ENCODE measurements at regions not wholly inside any gene's neighbourhood (a gene's known extent, or its start where the extent isn't known, plus 50 kb on each side); places are given as distances from the start of the nearest gene placed in this dataset.

- H3K9ac ChIP-seq (ENCODE audit: low read length) = no peak overlapping the region
- H3K9me3 ChIP-seq (ENCODE audit: control insufficient read depth in 1 of 2, insufficient read depth in 1 of 2, low read depth in 1 of 2, low read length in 2 of 2) = no peaks in the 10 kb centered on the region
- H3K27ac ChIP-seq (ENCODE audit: low read depth, low read length) = no peak overlapping the region
- H3K27me3 ChIP-seq (ENCODE audit: insufficient read depth, low read length) = peaks cover 16% of the 10 kb centered on the region; the same call in 1 of the 2 replicates
- ChIA-PET CTCF (no interaction called here), RAD21 (ENCODE audit: low non-redundant PET in 1 of 2, low total read pairs in 2 of 2, uncharacterized antibody in 2 of 2, unreplicated experiment in 2 of 2) (no interaction called here), POLR2A (no interaction called here)
- no TSS peak for BruUV-seq (replicated peaks)
- H3K4me1 ChIP-seq (ENCODE audit: control insufficient read depth in 1 of 2, insufficient read depth in 2 of 2, low read length in 2 of 2) = no peaks in the 10 kb centered on the region
- no peak for DNase-seq (ENCODE audit: low read depth, low spot score)
- ATAC-seq = no peak
- H3K4me3 ChIP-seq (replicated peaks in 1 of 2; ENCODE audit: low read depth in 1 of 2, low read length in 2 of 2) = no peak overlapping the region
- TF ChIP-seq TCF7L2 (IDR thresholded peaks at IDR 0.05; ENCODE audit: borderline replicate concordance, extremely low read depth, insufficient read depth, insufficient read length) (no peak), SRF (IDR thresholded peaks at IDR 0.05; ENCODE audit: low read depth) (no peak), CTCF (IDR thresholded peaks at IDR 0.05 in 2 of 3, conservative IDR thresholded peaks at IDR 0.05 in 1 of 3; ENCODE audit: borderline replicate concordance in 1 of 3, insufficient read depth in 1 of 3, low read depth in 2 of 3, low read length in 2 of 3) (no peak), EGR1 (IDR thresholded peaks at IDR 0.05; ENCODE audit: low read depth) (no peak), ZNF274 (IDR thresholded peaks at IDR 0.05; ENCODE audit: low read depth, low read length) (no peak), JUND (IDR thresholded peaks at IDR 0.05) (no peak)
- no peaks in the 10 kb centered on the region for H3K9me2 ChIP-seq (ENCODE audit: insufficient read depth)
- no peaks in the 10 kb centered on the region for H3K79me2 ChIP-seq (ENCODE audit: insufficient read depth, low read length)
- H2AFZ ChIP-seq (ENCODE audit: low read depth, low read length, poor library complexity, severe bottlenecking) = no peak overlapping the region
- no peaks in the 10 kb centered on the region for H4K20me1 ChIP-seq (ENCODE audit: insufficient read depth)
- intact Hi-C loops (cut with micrococcal nuclease) = no loop called here
- H3K4me2 ChIP-seq (ENCODE audit: low read length) = no peak overlapping the region
- no peaks in the 10 kb centered on the region for H3K36me3 ChIP-seq (ENCODE audit: control insufficient read depth in 1 of 2, insufficient read depth in 2 of 2, low read length in 2 of 2)
These were observed 104.8 kb downstream of the DMRTA2 start for GRCh38 chr1:50318428-50318827.

- Histone ChIP-seq H3K27me3 (ENCODE audit: insufficient read depth, low read length) (peaks cover 10% of the 10 kb centered on the region; the same call in 1 of the 2 replicates), H3K4me2 (ENCODE audit: low read length) (no peak overlapping the region), H3K79me2 (ENCODE audit: insufficient read depth, low read length) (no peaks in the 10 kb centered on the region), H3K27ac (ENCODE audit: low read depth, low read length) (no peak overlapping the region), H3K4me1 (ENCODE audit: control insufficient read depth in 1 of 2, insufficient read depth in 2 of 2, low read length in 2 of 2) (no peaks in the 10 kb centered on the region), H3K36me3 (ENCODE audit: control insufficient read depth in 1 of 2, insufficient read depth in 2 of 2, low read length in 2 of 2) (no peaks in the 10 kb centered on the region), H3K4me3 (replicated peaks in 1 of 2; ENCODE audit: low read depth in 1 of 2, low read length in 2 of 2) (no peak overlapping the region), H3K9me3 (ENCODE audit: control insufficient read depth in 1 of 2, insufficient read depth in 1 of 2, low read depth in 1 of 2, low read length in 2 of 2) (no peaks in the 10 kb centered on the region), H3K9me2 (ENCODE audit: insufficient read depth) (no peaks in the 10 kb centered on the region), H2AFZ (ENCODE audit: low read depth, low read length, poor library complexity, severe bottlenecking) (no peak overlapping the region), H3K9ac (ENCODE audit: low read length) (no peak overlapping the region), H4K20me1 (ENCODE audit: insufficient read depth) (no peaks in the 10 kb centered on the region)
- POLR2A ChIA-PET = no interaction called here
- ATAC-seq (no peak), DNase-seq (ENCODE audit: low read depth, low spot score) (no peak)
- BruUV-seq (replicated peaks) = no TSS peak
- intact Hi-C loops (cut with micrococcal nuclease) = no loop called here
- RAD21 ChIA-PET (ENCODE audit: low non-redundant PET in 1 of 2, low total read pairs in 2 of 2, uncharacterized antibody in 2 of 2, unreplicated experiment in 2 of 2) = no interaction called here
- CTCF ChIA-PET = no interaction called here
- TF ChIP-seq ZBTB33 (IDR thresholded peaks at IDR 0.05; ENCODE audit: extremely low read depth, insufficient replicate concordance, low read length) (no peak), ZNF274 (IDR thresholded peaks at IDR 0.05; ENCODE audit: low read depth, low read length) (no peak), POLR2AphosphoS5 (IDR thresholded peaks at IDR 0.05; ENCODE audit: low read depth, low read length) (no peak), REST (IDR thresholded peaks at IDR 0.05; ENCODE audit: low read depth) (peak; percentile 86)
These were observed 114.4 kb downstream of the DMRTA2 start for GRCh38 chr1:50308878-50309277.
